Frontal cortex (tissue), 3 donors: ENCODE measurements at regions not wholly inside any gene's neighbourhood (a gene's known extent, or its start where the extent isn't known, plus 50 kb on each side); places are given as distances from the start of the nearest gene placed in this dataset.
"Not testable (repeated sequence)": the region's sequence is repeated elsewhere in the genome, so short reads cannot be mapped to it uniquely, and the experiment has no call there.

ENCODE experiments used
- DNase-seq, 2 donors: peaks; one replicate each; pipeline ENCODE4 v3.0.0; 2012; ENCODE audit warnings: low spot score in 2 of 2
- FAIRE-seq: peaks from 2 replicates; lab custom pipeline; 2012; peaks lifted over from hg19 to GRCh38; lab: Jason Lieb, UNC
- donor health status: control.
- donor health status: control.
- donor health status: control.

DNA sequence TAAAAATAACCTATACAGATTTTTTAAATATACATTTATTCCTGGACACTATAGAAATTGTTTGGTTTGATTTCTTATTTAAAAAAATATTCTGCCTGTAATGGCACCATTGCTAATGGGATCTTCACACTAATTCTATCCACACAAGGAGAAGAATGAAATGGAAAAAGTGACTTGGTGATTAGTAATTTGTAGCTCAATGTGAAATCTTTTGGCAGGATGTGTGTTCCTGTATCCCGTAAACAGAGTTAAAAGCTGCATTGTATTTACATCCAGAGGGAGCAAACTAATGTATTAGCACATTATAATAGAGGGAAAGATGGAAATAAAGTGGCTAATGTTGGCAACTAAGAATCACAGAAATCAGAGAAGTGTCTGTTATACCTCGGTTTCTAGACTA, 1455.3 kb upstream of the FLRT2 start:
- FAIRE-seq = no peak

DNA sequence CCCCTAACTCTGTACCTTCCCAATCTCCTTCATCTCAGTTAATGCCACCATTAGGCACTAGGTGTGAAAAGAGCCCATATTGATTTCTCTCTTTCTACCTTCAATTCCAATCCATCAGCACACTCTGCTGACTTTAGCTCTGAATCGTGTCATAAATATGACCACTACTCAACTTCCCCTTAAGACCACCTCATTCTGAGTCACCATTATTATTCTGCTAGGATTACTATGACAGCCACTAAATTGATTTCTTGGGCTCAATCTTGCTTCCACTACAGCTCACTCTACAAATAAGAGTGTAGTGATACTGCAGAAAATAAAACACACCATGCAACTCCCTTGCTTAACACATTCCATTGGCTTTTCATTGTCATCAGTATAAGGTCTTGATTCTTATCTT, 1449.0 kb upstream of the FLRT2 start:
- FAIRE-seq (no peak), DNase-seq (no peak)

More for the DNA sequence above, 1455.3 kb upstream of the FLRT2 start:
- DNase-seq = no peak

DNA sequence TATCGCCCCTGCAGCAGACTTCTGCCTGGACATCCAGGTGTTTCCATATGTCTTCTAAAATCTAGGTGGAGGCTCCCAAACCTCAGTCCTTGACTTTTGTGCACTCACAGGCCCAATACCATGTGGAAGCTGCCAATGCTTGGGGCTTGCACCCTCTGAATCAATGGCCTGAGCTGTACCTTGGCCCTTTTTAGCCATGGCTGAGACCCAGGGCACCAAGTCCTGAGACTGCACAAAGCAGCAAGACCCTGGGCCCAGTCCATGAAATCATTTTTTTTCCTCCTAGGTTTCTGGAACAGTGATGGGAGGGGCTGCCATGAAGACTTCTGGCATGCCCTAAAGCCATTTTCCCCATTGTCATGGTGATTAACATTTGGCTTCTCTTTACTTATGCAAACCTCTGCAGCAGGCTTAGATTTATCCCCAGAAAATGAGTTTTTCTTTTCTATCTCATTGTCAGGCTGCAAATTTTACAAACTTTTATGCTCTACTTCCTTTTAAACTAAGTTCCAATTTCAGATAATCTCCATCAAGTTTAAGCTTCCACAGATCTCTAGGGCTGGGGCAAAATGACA, 1445.8 kb upstream of the FLRT2 start:
- no peak for DNase-seq
- FAIRE-seq = no peak

DNA sequence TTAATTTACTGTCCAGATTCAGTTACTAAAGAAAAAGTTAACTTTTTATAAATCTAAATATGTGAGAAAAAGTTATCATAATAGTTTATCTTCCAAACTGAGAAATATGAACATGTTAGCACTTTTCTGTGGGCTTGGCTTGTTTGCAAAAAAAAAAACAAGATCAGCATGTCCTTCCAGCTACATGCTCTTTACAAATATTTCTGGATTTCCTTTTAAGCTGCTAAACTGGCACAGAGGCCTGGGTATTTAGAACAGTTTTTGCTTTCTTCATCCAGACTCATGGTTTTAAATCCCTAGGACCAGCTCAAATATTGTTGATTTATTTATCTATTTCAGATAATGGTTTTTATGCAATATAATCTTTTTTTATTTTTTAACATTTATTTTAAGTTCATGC, 1444.5 kb upstream of the FLRT2 start:
- FAIRE-seq = no peak
- DNase-seq = no peak

DNA sequence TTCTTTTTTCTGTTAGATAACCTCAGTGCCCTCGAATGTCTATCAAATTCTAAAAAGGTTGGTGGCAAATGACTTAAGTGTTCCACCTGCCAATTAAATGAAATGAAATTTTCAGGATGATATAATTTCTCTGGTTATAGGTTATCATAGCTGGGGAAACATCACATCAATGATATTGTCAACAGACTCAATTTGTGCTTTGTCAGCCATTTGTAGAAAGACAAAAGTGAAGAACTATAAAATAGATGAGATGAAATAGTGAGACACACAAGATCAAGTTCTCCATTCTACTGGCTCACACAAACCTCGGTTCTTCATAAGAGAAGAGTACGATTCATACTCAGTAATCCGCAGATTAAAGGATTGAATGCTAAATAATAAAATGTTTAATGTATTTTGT, 1443.2 kb upstream of the FLRT2 start:
- FAIRE-seq = no peak
- no peak for DNase-seq

DNA sequence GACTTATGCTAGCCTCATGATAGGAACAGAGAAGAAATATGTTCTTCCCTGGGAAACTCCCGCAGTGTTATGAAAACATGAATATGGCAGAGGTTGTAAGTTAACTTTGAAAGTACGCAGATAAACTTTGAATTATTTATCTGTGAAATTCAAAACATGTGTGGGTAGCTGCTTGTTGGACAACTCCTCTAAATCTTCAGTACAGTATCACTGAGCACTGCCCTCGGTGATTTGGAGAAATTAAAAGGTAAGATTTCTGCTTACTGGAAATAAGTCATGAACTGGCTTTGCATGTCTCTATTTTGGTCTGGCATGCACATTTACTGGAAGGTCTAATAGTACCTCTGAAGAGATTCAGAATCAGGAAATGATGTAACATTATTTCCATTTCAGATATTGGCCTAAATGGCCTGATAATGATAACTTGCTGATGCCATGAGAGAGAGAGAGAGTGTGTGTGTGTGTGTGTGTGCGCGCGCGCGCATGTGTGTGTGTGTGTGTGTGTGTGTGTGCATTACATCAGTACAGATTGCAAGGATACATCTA, 1441.9 kb upstream of the FLRT2 start:
- no peak for DNase-seq
- no peak for FAIRE-seq

DNA sequence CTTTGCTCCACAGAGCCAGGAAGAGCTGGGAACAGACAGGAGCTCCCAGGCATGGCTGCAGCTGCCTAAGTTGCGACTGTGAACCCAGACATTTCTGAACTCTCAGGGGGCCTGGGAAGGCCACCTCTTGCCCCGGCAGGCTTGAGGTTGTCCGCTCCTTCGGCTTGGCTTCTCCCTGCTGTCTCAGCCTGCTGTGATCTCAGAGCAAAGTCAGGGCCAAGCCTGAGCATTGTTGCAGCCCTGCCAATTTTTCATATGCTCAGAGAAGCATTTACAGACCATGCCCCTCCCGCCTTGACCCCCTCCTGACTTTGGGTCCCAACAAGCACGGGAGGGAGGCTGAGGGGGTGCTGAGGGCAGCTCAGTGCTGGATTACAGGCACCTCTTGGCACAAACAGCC, 1439.1 kb upstream of the FLRT2 start:
- no peak for DNase-seq
- no peak for FAIRE-seq

DNA sequence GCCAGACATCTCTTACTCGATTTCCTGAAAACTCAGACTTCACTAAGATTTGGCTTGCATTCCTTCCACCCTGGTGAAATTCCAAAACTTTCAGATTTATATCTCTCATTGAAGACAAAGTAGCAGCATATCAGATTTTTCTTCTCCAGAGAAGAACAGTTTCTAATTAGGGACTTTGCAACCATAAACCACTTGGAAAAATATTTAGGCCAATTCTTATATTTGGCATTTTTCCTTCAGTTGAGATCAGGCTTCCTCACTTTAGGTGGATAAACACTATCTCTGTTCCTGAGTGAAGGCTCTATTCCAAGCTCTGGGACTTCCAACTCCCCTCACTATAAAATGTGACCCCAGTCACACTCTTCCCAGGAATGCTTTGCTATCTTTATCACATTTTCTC, 1434.3 kb upstream of the FLRT2 start:
- FAIRE-seq (no peak), DNase-seq (no peak)

DNA sequence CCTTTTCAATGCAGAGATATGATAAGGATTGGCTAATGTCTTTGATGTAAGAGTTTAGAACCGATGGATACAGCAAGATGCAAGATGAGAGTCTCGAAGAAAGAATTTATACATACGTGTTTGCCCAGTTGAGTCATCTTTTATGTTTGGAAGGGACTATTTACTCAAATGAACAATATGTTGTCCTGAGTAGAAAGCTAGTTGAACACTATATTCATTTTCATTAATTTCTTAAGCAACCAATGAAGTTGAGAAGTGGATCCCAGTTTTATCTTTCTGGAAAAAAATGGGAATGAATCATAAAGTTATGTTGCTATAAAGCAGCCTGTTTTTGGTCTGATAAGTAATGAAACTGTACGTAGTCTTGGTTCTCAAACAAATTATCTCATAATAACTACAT, 1431.7 kb upstream of the FLRT2 start:
- FAIRE-seq (no peak), DNase-seq (no peak)

DNA sequence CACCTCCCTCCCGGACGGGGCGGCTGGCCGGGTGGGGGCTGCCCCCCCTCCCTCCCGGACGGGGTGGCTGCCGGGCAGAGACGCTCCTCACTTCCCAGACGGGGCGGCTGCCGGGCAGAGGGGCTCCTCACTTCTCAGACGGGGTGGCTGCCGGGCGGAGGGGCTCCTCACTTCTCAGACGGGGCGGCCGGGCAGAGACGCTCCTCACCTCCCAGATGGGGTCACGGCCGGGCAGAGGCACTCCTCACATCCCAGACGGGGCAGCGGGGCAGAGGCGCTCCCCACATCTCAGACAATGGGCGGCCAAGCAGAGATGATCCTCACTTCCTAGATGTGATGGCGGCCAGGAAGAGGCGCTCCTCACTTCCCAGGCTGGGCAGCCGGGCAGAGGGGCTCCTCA, 1430.4 kb upstream of the FLRT2 start:
- not testable (repeated sequence) for FAIRE-seq, DNase-seq

DNA sequence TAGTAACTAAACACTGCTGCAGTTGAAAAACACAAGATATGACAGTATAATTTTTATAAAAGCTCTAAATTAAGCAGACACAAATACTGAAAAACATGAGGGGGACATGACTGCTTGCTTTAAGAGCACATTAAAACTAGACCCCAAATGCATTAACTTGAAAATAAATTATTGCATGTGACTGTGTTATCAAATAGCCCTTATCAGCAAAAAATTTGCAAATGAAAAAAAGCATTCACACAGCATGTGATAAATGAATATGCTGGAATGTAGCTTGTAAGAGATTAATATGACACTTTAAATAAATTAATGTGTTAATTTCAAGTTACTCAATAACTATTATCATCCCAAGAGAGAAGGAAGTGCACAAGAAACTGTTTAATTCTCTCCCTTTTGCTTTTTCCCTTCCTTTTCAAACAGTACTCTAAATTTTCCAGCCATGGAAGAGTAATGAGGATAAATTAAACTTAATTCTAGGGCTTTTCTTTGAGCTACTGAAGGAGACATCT, 1422.1 kb upstream of the FLRT2 start:
- DNase-seq (no peak), FAIRE-seq (no peak)

DNA sequence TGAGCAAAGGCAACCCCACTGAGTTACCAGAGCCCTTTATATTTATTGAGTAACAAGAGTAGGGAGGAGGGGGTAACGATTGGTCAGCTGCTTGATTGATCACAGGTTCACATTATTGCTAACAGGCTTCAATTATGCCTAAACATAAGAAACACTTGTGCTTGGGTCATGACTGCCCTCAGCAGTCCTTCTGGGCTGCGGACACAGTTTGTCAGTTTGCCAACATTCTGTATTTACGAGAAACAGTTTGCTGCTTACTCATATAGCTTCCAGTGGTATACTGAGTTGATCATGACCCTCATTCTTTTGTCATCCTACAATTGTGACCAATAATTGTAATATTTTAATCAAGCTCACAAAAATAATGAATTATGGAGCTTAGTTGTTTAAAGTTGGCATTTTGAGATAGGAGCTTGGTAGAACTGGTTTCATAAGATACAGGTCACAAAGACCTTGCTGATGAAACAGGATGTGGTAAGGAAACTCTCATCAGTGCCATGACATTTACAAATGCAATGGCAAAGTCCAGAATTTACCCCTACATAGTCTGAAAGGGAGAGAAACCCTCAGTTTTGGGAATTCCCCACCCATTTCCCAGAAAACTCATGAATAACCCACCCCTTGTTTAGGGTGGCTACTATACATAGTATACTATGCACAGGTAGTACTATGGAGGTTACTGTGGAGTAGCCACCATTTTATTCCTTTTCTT, 1421.0 kb upstream of the FLRT2 start:
- FAIRE-seq (no peak), DNase-seq (no peak)

DNA sequence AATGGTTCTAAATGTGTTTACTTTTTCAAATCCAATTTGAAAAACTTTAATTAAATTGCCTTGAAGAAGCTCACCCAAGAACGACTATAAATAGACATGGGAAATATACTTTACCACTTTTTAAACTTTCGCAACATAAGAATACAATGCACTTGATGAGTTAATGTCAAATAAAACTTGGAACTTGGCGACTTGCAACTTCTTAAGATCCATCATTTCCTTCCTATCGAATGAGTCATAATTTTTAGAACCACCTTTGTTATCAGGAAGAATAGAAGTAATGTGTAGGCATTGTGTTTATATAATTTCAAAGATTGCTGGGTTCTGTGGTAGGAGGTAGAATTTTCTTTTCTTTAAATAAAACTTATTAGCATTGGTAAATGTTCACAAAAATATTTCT, 1417.4 kb upstream of the FLRT2 start:
- DNase-seq (no peak), FAIRE-seq (no peak)

DNA sequence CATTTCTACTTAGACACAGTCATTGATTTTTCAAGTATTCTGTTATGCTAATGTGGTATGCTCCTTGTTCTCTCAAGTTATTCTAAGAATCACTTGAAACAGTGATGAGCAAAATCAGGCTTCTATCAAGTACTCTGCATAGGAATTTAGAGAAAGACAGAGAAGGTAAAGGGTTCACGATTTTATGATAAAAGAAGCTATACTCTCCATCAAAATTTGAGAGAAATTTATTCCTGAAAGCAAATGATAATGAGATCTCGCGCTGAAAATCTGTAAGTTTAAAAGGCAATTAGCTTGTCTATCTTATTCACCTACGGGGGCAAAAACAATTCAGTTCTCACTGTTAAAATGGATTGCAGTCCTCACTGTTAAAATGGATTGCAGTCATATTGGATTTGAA, 1404.3 kb upstream of the FLRT2 start:
- DNase-seq (no peak), FAIRE-seq (no peak)

DNA sequence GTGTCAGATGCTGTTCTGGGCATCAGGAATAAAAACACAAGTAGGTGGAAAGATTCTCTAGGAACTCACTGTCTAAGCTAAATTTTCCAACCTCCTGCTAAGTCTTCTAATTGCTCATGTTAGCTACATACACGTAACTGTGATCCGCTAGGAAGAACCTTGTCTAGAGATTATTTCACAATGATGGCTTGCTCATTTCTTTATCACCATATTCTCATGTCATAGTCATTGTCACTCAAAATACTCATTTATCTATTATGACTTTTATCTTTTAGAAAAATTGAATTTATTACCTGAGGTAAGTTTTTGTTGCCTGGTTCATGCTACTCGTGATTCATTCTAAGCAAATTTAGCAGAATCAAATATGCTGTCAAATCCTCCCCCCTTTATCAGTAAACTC, 1402.4 kb upstream of the FLRT2 start:
- FAIRE-seq (no peak), DNase-seq (no peak)

DNA sequence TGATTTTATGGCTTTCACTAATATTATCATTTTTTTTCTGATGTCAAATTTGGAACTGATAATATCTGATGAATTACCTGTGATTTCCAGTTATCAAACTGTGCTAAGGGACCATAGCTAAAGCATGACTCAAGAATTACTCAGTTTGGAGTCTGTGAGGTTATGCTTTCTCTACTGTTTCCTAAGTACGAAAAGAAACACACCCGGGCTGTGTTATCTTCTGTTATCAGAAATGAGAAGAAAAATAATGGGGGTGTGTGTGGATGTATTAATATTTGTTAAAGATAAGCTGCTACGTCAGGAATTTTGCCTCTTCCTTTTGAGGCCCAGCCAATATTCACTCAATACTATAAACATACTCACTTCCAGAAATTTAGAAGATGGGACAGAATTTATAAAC, 1401.9 kb upstream of the FLRT2 start:
- no peak for DNase-seq
- no peak for FAIRE-seq

DNA sequence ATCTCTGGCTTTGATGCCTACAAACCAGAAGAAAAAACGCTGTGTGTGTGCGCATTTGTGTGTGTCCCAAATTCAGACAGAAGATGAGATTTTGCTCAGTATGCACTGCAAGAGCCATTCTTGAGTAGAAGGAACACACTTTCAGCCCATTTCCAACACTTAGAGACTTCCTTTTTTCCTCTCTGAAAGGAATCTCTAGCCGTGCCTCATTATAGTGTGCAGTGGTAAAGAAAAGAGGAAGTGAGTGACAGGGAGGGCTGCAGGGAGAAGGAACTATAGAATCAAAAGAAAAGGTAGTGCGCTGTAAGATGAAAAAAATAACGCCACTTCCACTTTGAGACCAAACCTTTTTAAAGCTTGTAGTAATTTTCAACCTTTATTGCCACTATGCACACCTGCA, 1400.9 kb upstream of the FLRT2 start:
- FAIRE-seq (no peak), DNase-seq (no peak)

DNA sequence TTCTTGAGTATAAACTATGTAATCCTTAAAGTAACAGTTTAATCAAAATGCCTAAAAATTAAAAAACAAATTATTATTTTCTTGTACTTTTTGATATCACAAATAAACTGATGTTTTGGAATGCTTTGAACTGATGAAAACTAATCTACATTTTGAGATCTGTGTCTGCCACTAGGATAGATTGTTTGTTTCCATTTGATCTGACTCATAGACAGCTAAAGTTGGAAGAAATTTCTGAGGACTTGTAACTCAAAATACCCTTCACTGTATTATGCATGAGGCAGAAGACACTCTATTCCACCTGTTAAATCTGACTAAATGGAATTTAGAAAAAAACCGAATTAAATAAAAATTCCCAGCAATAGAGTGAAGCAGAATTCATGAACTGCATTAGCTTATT, 1400.0 kb upstream of the FLRT2 start:
- no peak for FAIRE-seq
- DNase-seq = no peak

DNA sequence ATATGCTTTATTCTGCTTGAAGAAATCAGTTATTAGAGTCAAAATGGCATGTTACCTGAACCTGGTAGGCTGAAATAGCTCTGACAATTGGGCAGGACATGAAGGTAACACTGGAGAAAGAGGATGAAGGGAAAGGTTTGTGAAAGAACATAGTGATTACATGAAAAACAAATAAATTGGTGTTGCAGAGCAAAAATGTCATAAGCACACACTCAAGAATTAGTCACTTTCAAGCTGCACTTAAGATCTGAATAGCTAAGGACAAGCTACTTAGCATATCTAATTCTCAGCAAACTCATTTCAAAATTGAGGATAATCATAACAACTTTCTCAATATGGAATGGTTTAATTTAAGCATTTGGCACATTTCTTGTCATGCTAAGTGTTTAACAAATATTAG, 1398.0 kb upstream of the FLRT2 start:
- no peak for FAIRE-seq
- no peak for DNase-seq

DNA sequence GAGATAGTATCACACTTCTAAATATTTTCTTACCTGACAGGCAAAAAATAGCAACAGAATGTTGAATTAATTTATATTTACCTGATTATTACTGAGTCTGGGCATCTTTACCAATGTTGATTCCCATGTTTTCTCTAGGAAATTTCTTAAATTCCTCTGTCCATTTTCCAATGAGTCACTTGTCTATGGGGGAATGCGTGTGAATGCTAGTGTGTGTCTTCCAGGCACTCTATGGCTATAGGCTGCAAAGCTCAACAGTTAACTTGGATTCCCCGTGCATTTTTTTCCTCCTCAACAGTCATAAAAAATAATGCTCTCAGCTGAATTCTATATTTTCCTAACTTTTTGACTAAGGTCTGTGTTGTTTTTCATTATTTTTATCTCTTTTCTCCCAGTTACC, 1385.8 kb upstream of the FLRT2 start:
- DNase-seq = no peak
- FAIRE-seq = no peak

DNA sequence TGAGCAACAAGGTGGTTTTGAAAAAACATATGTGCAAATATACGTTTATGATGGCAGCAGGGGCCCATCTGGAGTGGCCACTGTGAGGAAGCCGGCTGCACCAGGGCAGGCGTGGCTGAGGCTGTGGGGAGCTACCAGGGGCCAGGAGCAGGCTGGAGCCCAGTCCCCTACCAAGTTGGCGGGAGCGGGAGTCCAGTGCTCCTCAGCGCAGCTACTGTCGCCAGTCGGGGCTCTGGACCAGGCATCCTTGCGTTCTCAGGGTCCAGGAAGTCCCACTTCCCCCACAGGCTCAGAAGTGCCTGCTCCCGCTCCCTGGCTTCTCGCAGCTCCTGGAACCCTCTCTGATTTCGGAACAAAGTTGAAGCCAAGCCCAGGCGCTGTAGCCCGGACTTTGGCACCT, 1377.5 kb upstream of the FLRT2 start:
- FAIRE-seq = no peak
- no peak for DNase-seq

DNA sequence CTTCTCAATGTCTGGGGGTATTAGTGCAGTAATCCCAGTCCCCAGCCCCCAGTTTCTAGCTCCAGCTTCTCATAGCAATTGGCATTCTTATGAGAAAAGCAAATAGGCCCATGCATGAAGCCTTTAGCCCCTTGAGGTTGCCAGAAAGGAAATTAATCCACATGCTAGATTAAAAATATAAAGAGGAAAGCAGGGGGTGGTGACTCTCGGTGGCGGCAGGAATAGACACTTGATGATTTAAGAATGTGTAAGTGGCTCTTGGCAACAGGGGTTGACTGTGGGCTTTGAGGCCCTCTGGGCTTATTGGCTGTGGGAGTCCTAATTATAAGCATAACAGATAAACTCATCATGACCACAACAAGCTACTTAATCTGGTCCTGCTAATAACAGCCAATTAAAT, 1367.3 kb upstream of the FLRT2 start:
- DNase-seq (no peak), FAIRE-seq (no peak)
